ENCODE measurements at regions not wholly inside any gene's neighbourhood (a gene's known extent, or its start where the extent isn't known, plus 50 kb on each side); places are given as distances from the start of the nearest gene placed in this dataset.

GRCh38 chr13:65763811-65764210 is 1466.3 kb downstream of the PCDH9 start:
- TF ChIP-seq, protein P1, sequence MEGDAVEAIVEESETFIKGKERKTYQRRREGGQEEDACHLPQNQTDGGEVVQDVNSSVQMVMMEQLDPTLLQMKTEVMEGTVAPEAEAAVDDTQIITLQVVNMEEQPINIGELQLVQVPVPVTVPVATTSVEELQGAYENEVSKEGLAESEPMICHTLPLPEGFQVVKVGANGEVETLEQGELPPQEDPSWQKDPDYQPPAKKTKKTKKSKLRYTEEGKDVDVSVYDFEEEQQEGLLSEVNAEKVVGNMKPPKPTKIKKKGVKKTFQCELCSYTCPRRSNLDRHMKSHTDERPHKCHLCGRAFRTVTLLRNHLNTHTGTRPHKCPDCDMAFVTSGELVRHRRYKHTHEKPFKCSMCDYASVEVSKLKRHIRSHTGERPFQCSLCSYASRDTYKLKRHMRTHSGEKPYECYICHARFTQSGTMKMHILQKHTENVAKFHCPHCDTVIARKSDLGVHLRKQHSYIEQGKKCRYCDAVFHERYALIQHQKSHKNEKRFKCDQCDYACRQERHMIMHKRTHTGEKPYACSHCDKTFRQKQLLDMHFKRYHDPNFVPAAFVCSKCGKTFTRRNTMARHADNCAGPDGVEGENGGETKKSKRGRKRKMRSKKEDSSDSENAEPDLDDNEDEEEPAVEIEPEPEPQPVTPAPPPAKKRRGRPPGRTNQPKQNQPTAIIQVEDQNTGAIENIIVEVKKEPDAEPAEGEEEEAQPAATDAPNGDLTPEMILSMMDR (IDR thresholded peaks at IDR 0.05 in 4 of 5, conservative IDR thresholded peaks at IDR 0.05 in 1 of 5): no peak
- no peak for TF ChIP-seq POLR2A (IDR thresholded peaks at IDR 0.05)
- H3K4me1 ChIP-seq: no peaks in the 10 kb centered on the region
- DNase-seq (no peak), ATAC-seq (no peak)
- no peaks in the 10 kb centered on the region for H3K36me3 ChIP-seq
- peaks cover 0 to 4% (median 0%) of the 10 kb centered on the region in 3 donors for H3K9me3 ChIP-seq
- in situ Hi-C loops (cut with MboI; ENCODE audit: low sequenced_read_pairs in 4 of 4) (no loop called here), intact Hi-C loops (cut with DNase I; ENCODE audit: low total_unique reads) (no loop called here)
- no peaks in the 10 kb centered on the region for H3K27me3 ChIP-seq
- H3K27ac ChIP-seq: no peak overlapping the region
- no peak overlapping the region for H3K4me3 ChIP-seq

DNA sequence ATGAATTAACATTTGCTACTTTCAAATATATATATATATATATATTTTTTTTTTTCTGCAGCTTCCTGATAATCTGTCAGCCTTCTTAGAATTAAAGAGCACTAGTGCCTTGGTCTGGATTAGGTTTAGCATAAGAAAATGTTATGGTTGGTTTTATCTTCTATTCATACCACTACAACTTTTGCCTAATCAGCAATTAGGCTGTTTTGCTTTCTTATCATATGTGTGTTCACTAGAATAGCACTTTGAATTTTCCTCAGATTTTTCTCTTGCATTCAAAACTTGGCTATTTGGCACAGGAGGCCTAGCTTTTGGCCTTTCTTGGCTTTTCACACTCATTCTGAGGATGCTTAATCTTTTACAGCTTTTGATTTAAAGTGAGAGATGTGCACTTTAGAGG is 1468.1 kb downstream of the PCDH9 start:
- no peak for TF ChIP-seq POLR2A (IDR thresholded peaks at IDR 0.05)
- TF ChIP-seq, protein P1 (IDR thresholded peaks at IDR 0.05 in 4 of 5, conservative IDR thresholded peaks at IDR 0.05 in 1 of 5): no peak
- Histone ChIP-seq H3K4me1 (no peaks in the 10 kb centered on the region), H3K9me3 (peaks cover 0 to 4% (median 0%) of the 10 kb centered on the region in 3 donors), H3K27me3 (no peaks in the 10 kb centered on the region), H3K4me3 (no peak overlapping the region), H3K36me3 (no peaks in the 10 kb centered on the region), H3K27ac (no peak overlapping the region)
- in situ Hi-C loops (cut with MboI; ENCODE audit: low sequenced_read_pairs in 4 of 4): no loop called here
- no peak for ATAC-seq
- intact Hi-C loops (cut with DNase I; ENCODE audit: low total_unique reads): no loop called here
- no peak for DNase-seq

DNA sequence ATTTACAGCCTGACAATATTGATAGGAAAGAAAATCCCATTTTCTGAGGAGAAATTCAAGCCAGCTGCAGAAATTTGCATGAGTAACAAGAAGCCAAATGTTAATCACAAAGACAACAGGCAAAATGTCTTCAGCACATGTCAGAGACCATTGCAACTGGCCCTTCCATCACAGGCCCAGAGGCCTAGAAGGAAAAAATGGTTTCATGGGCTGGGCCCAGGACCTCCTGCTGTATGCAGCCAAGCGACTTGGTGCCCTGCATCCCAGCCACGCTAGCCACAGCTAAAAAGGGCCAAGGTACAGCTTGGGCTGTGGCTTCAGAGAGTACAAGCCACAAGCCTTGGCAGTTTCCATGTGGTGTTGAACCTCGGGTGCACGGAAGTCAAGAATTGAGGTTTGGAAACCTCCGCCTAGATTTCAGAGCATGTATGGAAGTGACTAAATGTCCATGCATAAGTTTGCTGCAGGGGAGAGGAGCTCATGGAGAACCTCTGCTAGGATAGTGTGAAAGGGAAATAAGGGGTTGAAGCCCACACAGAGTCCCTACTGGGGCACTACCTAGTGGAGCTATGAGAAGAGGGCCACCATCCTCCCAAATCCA is 1474.0 kb downstream of the PCDH9 start:
- Histone ChIP-seq H3K36me3 (no peaks in the 10 kb centered on the region), H3K4me3 (no peak overlapping the region), H3K4me1 (no peaks in the 10 kb centered on the region), H3K27ac (no peak overlapping the region), H3K27me3 (no peaks in the 10 kb centered on the region), H3K9me3 (peaks cover 0 to 4% (median 0%) of the 10 kb centered on the region in 3 donors)
- DNase-seq (no peak), ATAC-seq (no peak)
- TF ChIP-seq, protein P1 (IDR thresholded peaks at IDR 0.05 in 4 of 5, conservative IDR thresholded peaks at IDR 0.05 in 1 of 5): no peak
- TF ChIP-seq POLR2A (IDR thresholded peaks at IDR 0.05): no peak
- intact Hi-C loops (cut with DNase I; ENCODE audit: low total_unique reads) (no loop called here), in situ Hi-C loops (cut with MboI; ENCODE audit: low sequenced_read_pairs in 4 of 4) (no loop called here)

- no peaks in the 10 kb centered on the region for H3K27me3 ChIP-seq
- in situ Hi-C loops (cut with MboI; ENCODE audit: low sequenced_read_pairs in 4 of 4) (no loop called here), intact Hi-C loops (cut with DNase I; ENCODE audit: low total_unique reads) (no loop called here)
- no peak for TF ChIP-seq POLR2A (IDR thresholded peaks at IDR 0.05)
- TF ChIP-seq, protein P1 (IDR thresholded peaks at IDR 0.05 in 4 of 5, conservative IDR thresholded peaks at IDR 0.05 in 1 of 5): no peak
- H3K4me1 ChIP-seq: no peaks in the 10 kb centered on the region
- no peak for DNase-seq
- ATAC-seq: no peak
- H3K4me3 ChIP-seq: no peak overlapping the region
- H3K27ac ChIP-seq: no peak overlapping the region
- no peaks in the 10 kb centered on the region for H3K9me3 ChIP-seq
- no peaks in the 10 kb centered on the region for H3K36me3 ChIP-seq
Measured at GRCh38 chr13:65748227-65748626, 1481.9 kb downstream of the PCDH9 start.

GRCh38 chr13:65746406-65746921 is 1483.7 kb downstream of the PCDH9 start:
- H3K9me3 ChIP-seq: no peaks in the 10 kb centered on the region
- no peaks in the 10 kb centered on the region for H3K36me3 ChIP-seq
- DNase-seq: no peak
- H3K4me3 ChIP-seq: no peak overlapping the region
- in situ Hi-C loops (cut with MboI; ENCODE audit: low sequenced_read_pairs in 4 of 4): no loop called here
- no peaks in the 10 kb centered on the region for H3K27me3 ChIP-seq
- ATAC-seq: no peak
- H3K27ac ChIP-seq: no peak overlapping the region
- TF ChIP-seq, protein P1 (IDR thresholded peaks at IDR 0.05 in 4 of 5, conservative IDR thresholded peaks at IDR 0.05 in 1 of 5): no peak
- no peak for TF ChIP-seq POLR2A (IDR thresholded peaks at IDR 0.05)
- H3K4me1 ChIP-seq: no peaks in the 10 kb centered on the region
- intact Hi-C loops (cut with DNase I; ENCODE audit: low total_unique reads): no loop called here

All from gastrocnemius medialis (tissue), 4 donors.